ENCODE measurements at regions not wholly inside any gene's neighbourhood (a gene's known extent, or its start where the extent isn't known, plus 50 kb on each side); places are given as distances from the start of the nearest gene placed in this dataset.

- no peak for DNase-seq
These were observed 224.8 kb downstream of the DACT1 start for GRCh38 chr14:58862416-58863160.

- DNase-seq = no peak
These were observed 226.0 kb downstream of the DACT1 start for GRCh38 chr14:58863661-58864345.

DNA sequence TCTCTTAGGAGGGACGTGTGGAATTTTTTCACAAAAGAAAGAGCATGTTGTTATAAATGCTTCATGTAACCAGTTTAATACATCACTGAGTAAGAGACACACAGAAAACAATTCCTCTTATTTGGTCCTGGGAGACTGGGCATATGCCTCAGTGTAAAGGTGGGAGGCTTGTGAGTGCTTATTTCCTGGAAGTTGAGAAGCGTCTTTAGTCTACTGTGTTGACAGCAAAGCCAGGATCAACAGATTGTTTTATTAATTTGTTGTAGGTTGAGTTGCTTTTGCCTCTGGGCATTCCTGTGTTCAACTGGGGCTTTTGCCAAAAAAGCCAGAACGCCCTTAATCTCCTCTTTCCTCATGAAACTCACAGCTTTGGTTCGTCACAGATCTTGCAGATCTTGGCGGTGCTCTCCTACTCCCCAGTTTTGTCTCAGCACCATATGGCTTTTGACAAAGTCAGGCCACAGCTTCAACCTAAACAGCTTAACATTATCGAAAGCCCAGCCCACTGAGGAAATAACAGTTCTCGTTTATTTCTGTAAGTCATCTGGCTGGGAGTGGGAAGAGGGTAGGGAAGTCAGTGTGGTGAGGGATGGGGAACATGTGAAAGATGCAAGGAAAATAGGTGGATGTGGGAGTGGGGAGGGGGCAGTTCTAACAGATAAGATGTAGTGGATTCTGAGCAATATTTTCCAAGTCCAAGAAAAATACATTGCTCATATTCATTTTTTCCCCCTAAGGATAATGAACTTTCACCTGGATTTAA, 227.2 kb downstream of the DACT1 start:
- DNase-seq = no peak

DNA sequence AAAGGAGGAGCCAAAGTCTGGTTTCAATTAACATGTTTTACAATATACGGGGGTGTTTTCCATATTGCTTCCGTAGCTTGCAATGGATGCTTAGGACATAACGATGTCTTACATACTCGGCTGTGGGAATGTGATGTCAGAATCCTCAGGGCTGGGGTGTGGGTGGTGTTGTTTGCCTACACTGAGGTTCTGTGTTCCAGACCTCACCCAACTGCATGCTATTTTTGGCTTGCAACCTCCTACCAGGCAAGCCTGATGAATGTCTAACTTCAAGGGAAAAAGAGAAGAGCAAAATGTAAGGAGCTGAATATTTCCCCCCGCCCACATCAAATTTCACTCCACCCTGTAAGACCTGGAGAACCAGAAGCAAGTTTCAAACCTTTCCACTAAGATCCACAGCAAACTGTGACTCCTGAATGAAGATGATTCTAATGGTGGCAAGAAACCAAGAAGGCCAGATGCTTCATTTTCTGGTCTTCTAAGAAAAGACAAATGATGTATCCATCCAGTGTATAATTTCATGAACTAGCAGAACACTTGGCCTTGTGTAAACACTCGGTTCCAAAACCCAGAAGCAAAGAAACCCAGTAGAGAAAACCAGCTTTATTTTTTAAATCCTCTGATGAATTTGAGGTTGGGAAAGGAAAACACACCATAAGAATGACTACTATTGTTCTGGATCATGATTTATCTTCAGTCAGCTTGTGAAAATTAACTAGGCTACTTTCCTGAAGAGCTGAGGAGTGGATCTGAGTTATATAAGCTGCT, 227.9 kb downstream of the DACT1 start:
- no peak for DNase-seq

GRCh38 chr14:58866391-58866790, 228.6 kb downstream of the DACT1 start:
- no peak for DNase-seq

- DNase-seq = no peak
These were observed 233.2 kb downstream of the DACT1 start for GRCh38 chr14:58870961-58871360.

GRCh38 chr14:58871573-58871972, 233.8 kb downstream of the DACT1 start:
- no peak for DNase-seq

- DNase-seq = no peak
These were observed 234.3 kb downstream of the DACT1 start for GRCh38 chr14:58872061-58872460.

DNA sequence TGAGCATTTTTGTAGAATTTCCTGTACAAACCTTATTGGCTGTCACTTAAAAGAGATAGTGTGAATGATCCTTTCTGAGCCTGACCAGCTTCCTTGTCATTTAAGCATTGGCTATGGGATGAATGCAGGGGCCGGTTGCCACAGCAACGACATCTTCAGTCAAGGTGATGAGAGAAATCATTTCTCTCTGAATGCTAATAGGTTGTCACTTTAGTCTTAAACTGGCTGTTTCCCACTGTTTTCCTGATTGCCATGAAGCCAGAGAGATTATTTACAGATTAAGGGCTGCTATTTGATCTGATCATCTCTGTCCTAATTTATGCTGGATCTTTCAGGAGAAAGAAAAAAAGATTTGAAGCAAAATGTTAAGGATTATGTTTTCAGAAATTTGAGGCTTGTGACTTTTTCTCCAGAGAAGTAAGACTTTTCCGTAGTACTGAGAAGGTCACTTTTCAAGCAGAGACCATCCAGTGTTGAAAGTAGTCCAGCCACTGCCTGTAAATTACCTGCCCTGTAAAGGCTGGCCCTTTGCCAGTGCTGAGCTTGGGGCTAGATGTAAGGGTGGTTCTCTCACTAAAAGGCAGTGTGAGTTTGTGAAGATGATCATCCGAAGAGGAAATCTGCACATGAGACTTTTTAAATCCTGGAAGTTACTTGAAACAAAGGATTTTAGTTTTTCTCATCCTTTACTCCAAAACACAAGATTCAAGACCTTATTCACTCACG, 235.6 kb downstream of the DACT1 start:
- no peak for DNase-seq

DNA sequence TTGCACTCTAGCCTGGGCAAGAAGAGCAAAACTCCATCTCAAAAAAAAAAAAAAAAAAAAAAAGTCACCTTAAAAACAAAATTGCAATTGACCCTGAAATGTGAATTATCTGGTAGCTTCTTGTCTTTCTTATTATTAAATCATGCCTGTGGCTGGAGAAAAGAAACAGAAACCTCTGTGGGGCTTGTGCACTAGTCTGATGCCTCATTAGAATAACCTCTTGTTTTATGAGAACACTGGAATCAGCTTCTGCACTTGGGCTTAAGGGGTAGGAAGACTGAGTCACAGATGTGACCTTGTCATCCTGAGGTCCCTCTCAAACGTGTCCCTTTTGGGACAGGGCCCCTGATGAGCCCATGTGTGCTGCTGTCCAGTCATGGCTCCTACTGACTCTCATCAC, 237.9 kb downstream of the DACT1 start:
- no peak for DNase-seq

DNA sequence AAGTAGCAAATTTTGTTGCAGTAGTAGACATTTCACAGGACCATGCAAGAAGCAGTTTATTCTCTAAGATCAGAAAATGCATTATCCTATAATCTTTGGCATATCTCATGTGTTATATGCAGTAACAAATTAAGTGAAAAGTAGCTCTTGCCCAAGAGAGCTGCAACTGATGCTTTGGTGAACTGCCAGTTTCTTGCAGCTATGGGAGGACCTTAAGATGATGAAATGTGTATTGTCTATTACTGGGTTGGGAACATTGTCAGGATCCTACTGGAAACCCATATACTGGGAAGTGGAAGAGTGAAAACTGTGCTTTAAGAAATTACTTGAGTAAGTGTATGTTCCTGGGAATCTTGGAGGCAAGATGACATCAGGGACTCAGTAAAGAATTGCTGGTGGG, 238.8 kb downstream of the DACT1 start:
- DNase-seq = no peak

GRCh38 chr14:58878439-58879139, 240.8 kb downstream of the DACT1 start:
- DNase-seq = no peak

DNA sequence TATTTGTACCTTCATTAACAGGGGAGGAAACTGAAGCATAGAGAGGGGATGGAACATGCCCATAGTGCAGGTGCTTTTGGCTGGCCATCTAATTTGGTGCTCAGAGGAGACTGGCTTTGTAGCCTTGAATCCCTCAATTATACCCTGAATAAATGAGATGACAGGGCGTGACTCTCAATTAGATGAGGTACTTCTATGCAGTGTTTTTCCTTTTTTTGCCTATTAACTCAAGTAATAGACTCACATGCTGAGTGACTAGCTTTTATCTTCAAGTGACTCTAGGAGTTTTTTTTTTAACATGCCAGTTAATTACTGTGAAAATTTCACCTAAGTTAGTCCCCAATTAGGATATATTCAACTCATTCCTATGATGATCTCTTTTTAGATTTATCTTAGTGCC, 243.7 kb downstream of the DACT1 start:
- DNase-seq = no peak

GRCh38 chr14:58882577-58883018, 244.8 kb downstream of the DACT1 start:
- no peak for DNase-seq

GRCh38 chr14:58884442-58884841, 246.7 kb downstream of the DACT1 start:
- DNase-seq = no peak

DNA sequence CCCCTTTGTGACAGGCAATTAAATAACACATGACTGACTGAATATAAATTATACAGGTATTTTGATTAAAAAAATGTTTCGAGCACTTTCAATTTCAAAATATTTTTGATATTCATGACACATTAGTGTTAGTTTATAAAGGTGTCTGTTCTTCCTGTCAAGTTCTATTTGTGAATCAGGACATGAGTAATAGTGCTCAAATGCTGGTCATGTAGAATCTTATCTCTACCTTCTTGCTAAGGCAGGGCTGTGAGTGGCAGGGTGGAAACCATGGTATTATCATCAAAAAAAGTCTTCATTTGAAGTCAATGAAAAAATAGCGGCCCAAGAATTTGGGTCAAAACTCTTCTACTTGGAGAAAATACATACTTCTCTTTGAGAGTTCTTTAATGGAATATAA, 250.2 kb downstream of the DACT1 start:
- DNase-seq = no peak

DNA sequence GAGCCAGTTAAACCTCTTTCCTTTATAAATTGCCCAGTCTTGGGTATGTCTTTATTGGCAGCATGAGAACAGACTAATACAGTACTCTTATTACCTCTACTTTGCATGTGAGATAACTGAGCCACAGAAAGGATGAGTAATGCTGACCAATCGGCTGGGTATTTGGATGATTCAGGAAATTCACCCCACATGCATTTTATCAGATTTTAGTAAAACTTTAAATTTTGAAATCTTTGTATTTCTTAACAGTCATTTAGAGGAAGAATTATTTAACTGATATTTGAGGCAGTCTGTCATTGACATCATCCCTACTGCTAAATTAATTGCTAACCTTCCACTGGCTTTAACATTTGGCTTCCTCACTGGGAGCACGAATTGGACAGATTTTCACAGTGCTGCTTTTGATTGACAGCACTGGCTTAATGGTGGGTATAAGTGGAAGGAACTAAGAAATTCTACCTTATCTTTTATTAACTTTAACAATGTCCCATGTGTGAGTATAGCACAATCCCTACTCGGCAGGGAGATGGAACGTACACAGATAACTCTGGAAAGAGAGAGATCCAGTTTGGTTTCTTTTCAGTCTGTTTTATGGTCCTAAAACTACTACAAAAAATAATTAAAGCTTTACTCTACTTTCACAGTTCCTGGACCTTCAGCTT, 261.0 kb downstream of the DACT1 start:
- no peak for DNase-seq

DNA sequence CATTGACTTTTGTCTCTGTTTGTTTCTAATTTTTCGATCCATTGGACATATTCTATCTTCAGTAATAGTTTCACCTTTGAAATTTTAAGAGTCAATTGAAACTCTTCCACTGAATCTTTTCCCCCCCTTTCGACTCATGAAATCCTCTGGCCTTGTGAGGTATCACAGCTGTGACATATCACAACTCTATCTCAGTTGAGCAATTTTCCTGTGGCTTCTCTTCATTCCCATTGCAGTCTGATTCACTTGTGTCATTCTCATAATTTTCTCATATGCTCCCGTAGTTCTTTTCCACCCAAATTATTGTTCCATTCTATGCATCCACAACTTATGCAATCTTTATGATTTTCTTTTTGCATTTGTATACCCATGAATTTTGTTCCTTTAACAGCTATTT, 261.6 kb downstream of the DACT1 start:
- no peak for DNase-seq

DNA sequence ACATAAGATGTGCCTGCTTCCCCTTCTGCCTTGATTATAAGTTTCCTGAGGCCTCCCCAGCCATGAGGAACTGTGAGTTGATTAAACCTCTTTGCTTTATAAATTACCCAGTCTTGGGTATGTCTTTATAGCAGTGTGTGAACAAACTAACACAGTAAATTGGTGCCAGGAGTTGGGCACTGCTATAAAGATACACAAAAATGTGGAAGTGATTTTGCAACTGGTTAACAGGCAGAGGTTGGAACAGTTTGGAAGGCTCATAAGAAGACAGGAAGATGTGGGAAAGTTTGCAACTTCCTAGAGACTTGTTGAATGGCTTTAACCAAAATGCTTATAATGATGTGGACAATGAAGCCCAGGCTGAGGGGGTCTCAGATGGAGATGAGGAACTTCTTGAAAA, 264.1 kb downstream of the DACT1 start:
- DNase-seq = no peak

- DNase-seq = no peak
These were observed 267.0 kb downstream of the DACT1 start for GRCh38 chr14:58904776-58905175.

- no peak for DNase-seq
These were observed 270.0 kb downstream of the DACT1 start for GRCh38 chr14:58907803-58908202.

Measured in CD4-positive, alpha-beta T cell treated with Interleukin-4 for 4 hours (primary cell).